ENCODE measurements at regions not wholly inside any gene's neighbourhood (a gene's known extent, or its start where the extent isn't known, plus 50 kb on each side); places are given as distances from the start of the nearest gene placed in this dataset.

- TF ChIP-seq CTCF (IDR thresholded peaks at IDR 0.05; ENCODE audit: low read depth, low read length) (peak; percentile 48), EZH2phosphoT487 (IDR thresholded peaks at IDR 0.05; ENCODE audit: low read depth) (no peak)
Observed at GRCh38 chr5:118060833-118061232, 927.5 kb downstream of the DTWD2 start.

Data from OCI-LY3 (cell line).